ENCODE measurements at regions not wholly inside any gene's neighbourhood (a gene's known extent, or its start where the extent isn't known, plus 50 kb on each side); places are given as distances from the start of the nearest gene placed in this dataset.

DNA sequence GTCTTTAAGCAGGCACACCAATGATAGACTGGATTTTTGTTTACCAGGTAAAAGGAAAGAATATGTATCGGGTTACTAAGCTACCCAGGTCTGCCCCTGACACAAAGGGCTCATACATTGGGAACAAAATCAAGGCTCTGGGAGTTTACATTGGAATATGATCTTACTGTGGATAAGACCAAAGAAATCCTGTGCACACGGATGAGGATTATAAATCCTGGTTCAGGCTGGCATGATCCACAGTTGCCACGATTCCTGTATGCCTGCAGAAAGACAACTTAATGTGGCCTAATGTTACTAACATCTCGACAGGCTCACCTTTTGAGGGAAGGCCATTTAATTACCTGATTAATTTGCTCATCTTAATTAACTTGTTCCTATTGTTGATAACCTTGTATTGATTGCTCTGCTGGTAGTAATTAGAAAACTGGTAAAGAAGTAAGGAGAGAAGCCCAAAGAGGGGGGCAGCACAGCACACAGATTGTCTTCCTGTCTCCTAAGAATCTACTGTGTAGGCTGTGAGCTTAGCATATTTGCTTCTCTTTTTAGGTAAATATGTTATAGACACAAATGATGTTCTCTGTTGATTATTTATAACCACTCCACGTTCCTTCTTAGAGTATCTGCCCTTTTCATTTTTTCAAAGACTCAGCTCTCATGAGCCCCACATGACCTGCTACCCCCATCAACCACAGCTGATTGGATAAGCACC, 51.0 kb upstream of the TOX3 start:
- 58 to 64% methylated on average over 5 of the region's 5 CpGs for WGBS, 2 donors

DNA sequence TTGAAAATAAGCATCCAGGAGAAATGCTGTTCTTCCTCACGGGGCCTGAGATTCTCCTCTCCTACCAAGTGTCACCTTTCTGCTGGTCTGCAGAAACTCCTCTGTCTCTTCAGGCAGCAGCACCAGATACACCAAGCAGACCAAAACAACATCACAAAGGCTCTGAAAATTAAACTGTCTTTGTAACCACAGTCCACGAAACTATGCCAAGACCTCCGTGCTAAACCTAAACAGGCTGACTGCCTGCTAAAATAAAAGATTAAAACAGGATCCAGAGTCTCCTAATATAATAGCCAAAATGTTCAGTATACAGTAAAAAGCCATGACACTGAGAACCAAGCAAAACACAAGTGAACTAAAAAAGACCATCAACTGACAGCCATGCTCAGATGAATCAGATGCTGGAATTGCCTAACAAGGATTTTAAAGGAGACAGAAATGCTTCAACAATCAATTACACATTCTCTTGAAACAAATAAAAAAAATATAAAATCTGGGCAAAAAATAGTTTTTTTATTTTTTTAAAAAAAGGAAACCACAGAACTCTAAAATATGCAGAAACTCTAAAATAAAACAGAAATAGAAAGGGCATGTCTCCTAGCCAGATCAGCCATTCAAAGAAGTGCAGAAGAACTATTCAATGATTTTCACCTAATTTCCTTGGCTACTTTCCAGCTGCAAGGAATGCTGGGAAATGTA, 50.3 kb upstream of the TOX3 start:
- Histone ChIP-seq H3K9me3 (no peaks in the 10 kb centered on the region), H3K27ac (no peak overlapping the region), H3K4me3 (no peak overlapping the region), H3K4me1 (no peaks in the 10 kb centered on the region), H3K36me3 (ENCODE audit: low read depth, missing control alignments) (no peaks in the 10 kb centered on the region), H3K27me3 (no peaks in the 10 kb centered on the region)
- TF ChIP-seq, protein P1, sequence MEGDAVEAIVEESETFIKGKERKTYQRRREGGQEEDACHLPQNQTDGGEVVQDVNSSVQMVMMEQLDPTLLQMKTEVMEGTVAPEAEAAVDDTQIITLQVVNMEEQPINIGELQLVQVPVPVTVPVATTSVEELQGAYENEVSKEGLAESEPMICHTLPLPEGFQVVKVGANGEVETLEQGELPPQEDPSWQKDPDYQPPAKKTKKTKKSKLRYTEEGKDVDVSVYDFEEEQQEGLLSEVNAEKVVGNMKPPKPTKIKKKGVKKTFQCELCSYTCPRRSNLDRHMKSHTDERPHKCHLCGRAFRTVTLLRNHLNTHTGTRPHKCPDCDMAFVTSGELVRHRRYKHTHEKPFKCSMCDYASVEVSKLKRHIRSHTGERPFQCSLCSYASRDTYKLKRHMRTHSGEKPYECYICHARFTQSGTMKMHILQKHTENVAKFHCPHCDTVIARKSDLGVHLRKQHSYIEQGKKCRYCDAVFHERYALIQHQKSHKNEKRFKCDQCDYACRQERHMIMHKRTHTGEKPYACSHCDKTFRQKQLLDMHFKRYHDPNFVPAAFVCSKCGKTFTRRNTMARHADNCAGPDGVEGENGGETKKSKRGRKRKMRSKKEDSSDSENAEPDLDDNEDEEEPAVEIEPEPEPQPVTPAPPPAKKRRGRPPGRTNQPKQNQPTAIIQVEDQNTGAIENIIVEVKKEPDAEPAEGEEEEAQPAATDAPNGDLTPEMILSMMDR (IDR thresholded peaks at IDR 0.05) = no peak
- no peak for DNase-seq
- intact Hi-C loops (cut with DNase I; ENCODE audit: low total_unique reads) = no loop called here
- 72 to 73% methylated on average over 3 of the region's 3 CpGs for WGBS, 2 donors

More for the DNA sequence above, 51.0 kb upstream of the TOX3 start:
- no peak for DNase-seq
- H3K27me3 ChIP-seq = no peaks in the 10 kb centered on the region
- H3K4me1 ChIP-seq = no peaks in the 10 kb centered on the region
- TF ChIP-seq, protein P1 (IDR thresholded peaks at IDR 0.05) = no peak
- no peak for TF ChIP-seq POLR2A (IDR thresholded peaks at IDR 0.05)
- no peaks in the 10 kb centered on the region for H3K36me3 ChIP-seq (ENCODE audit: low read depth, missing control alignments)
- no peak overlapping the region for H3K4me3 ChIP-seq
- no peak overlapping the region for H3K27ac ChIP-seq
- intact Hi-C loops (cut with DNase I; ENCODE audit: low total_unique reads) = no loop called here
- no peaks in the 10 kb centered on the region for H3K9me3 ChIP-seq

Measured in testis (tissue), 2 donors.